ENCODE measurements at regions not wholly inside any gene's neighbourhood (a gene's known extent, or its start where the extent isn't known, plus 50 kb on each side); places are given as distances from the start of the nearest gene placed in this dataset.

GRCh38 chr3:130227540-130227939 is 117.9 kb upstream of the COL6A5 start:
- intact Hi-C loops (cut with DNase I; ENCODE audit: low total_unique reads) = no loop called here
- no peak for DNase-seq (ENCODE audit: low spot score in 2 of 2)
- H3K27me3 ChIP-seq = no peaks in the 10 kb centered on the region
- no peaks in the 10 kb centered on the region for H3K36me3 ChIP-seq
- H3K27ac ChIP-seq = no peak overlapping the region
- no peaks in the 10 kb centered on the region for H3K4me1 ChIP-seq
- no peaks in the 10 kb centered on the region for H3K9me3 ChIP-seq
- H3K4me3 ChIP-seq = no peak overlapping the region
- TF ChIP-seq POLR2AphosphoS5 (IDR thresholded peaks at IDR 0.05) = no peak
- TF ChIP-seq, protein P1, sequence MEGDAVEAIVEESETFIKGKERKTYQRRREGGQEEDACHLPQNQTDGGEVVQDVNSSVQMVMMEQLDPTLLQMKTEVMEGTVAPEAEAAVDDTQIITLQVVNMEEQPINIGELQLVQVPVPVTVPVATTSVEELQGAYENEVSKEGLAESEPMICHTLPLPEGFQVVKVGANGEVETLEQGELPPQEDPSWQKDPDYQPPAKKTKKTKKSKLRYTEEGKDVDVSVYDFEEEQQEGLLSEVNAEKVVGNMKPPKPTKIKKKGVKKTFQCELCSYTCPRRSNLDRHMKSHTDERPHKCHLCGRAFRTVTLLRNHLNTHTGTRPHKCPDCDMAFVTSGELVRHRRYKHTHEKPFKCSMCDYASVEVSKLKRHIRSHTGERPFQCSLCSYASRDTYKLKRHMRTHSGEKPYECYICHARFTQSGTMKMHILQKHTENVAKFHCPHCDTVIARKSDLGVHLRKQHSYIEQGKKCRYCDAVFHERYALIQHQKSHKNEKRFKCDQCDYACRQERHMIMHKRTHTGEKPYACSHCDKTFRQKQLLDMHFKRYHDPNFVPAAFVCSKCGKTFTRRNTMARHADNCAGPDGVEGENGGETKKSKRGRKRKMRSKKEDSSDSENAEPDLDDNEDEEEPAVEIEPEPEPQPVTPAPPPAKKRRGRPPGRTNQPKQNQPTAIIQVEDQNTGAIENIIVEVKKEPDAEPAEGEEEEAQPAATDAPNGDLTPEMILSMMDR (IDR thresholded peaks at IDR 0.05) = no peak
- TF ChIP-seq POLR2A (IDR thresholded peaks at IDR 0.05) = no peak

DNA sequence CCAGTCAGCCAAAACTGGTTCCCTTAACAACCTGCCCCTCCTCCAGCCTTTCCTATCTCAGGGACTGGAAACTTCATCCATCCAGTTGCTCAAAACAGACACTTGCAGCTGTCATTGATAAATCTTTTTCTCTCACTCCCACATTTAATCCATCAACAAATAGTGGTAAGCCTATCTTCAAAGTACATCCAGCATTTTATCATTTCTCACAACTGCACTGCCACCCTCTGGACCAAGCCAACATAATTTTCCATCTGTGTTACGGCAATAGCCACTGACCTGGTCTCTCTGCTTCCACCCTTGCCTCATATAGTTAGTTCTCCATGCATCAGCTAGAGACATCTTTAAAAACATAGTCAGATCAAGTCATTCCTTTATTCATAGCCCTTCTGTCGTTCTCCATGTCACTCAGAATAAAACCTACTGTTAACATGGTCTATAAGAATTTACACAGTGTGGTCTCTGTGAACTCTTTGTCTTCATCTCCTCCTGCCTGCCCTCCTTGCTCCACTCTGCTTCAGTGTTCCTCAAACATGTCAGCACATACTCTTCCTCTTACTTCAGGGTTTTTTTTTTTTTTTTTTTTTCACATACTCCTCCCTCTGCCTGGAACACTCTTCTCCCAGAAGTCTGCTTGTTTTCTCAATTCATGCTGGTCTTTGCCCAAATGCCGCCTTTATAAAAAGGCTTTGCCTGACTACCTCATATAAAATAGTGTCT is 102.5 kb upstream of the COL6A5 start:
- no peaks in the 10 kb centered on the region for H3K36me3 ChIP-seq
- H3K4me1 ChIP-seq = no peaks in the 10 kb centered on the region
- no peak for TF ChIP-seq POLR2AphosphoS5 (IDR thresholded peaks at IDR 0.05)
- TF ChIP-seq, protein P1 (IDR thresholded peaks at IDR 0.05) = no peak
- no peak for TF ChIP-seq POLR2A (IDR thresholded peaks at IDR 0.05)
- intact Hi-C loops (cut with DNase I; ENCODE audit: low total_unique reads) = no loop called here
- no peak overlapping the region for H3K27ac ChIP-seq
- no peaks in the 10 kb centered on the region for H3K27me3 ChIP-seq
- no peak for DNase-seq (ENCODE audit: low spot score in 2 of 2)
- no peak overlapping the region for H3K4me3 ChIP-seq
- no peaks in the 10 kb centered on the region for H3K9me3 ChIP-seq

GRCh38 chr3:130243808-130244207 is 101.7 kb upstream of the COL6A5 start:
- TF ChIP-seq POLR2A (IDR thresholded peaks at IDR 0.05) (no peak), POLR2AphosphoS5 (IDR thresholded peaks at IDR 0.05) (no peak)
- TF ChIP-seq, protein P1 (IDR thresholded peaks at IDR 0.05) = no peak
- Histone ChIP-seq H3K9me3 (no peaks in the 10 kb centered on the region), H3K36me3 (no peaks in the 10 kb centered on the region), H3K4me3 (no peak overlapping the region), H3K27ac (no peak overlapping the region), H3K27me3 (no peaks in the 10 kb centered on the region), H3K4me1 (no peaks in the 10 kb centered on the region)
- no peak for DNase-seq (ENCODE audit: low spot score in 2 of 2)
- intact Hi-C loops (cut with DNase I; ENCODE audit: low total_unique reads) = no loop called here

GRCh38 chr3:130250982-130251381 is 94.5 kb upstream of the COL6A5 start:
- TF ChIP-seq, protein P1 (IDR thresholded peaks at IDR 0.05) = no peak
- TF ChIP-seq POLR2A (IDR thresholded peaks at IDR 0.05) (no peak), POLR2AphosphoS5 (IDR thresholded peaks at IDR 0.05) (no peak)
- Histone ChIP-seq H3K27me3 (no peaks in the 10 kb centered on the region), H3K9me3 (no peaks in the 10 kb centered on the region), H3K4me3 (no peak overlapping the region), H3K27ac (no peak overlapping the region), H3K4me1 (no peaks in the 10 kb centered on the region), H3K36me3 (no peaks in the 10 kb centered on the region)
- intact Hi-C loops (cut with DNase I; ENCODE audit: low total_unique reads) = no loop called here
- no peak for DNase-seq (ENCODE audit: low spot score in 2 of 2)

DNA sequence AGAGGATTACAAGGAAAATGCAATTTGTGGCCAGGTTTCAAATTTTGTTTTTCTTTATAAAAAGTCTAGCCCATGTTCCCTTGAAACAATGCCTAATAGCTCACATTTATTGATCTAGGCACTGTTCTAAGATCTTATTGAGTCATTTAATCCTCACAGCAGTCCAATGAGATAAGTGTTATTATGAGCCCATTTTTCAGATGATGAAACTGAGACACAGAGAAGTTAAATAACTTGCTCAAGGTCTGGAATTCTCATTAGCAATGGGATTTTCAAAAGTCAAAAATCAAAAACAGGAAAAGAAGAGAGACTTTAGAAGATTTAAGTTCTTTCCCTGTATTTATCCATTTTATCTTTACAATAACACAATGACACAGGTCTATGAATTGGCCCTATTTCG is 90.0 kb upstream of the COL6A5 start:
- intact Hi-C loops (cut with DNase I; ENCODE audit: low total_unique reads) = no loop called here
- H3K9me3 ChIP-seq = no peaks in the 10 kb centered on the region
- no peak overlapping the region for H3K27ac ChIP-seq
- no peaks in the 10 kb centered on the region for H3K27me3 ChIP-seq
- no peaks in the 10 kb centered on the region for H3K36me3 ChIP-seq
- H3K4me1 ChIP-seq = no peaks in the 10 kb centered on the region
- no peak overlapping the region for H3K4me3 ChIP-seq
- no peak for TF ChIP-seq POLR2AphosphoS5 (IDR thresholded peaks at IDR 0.05)
- no peak for DNase-seq (ENCODE audit: low spot score in 2 of 2)

Measured in breast epithelium (tissue), 4 donors.